Neural cell (in vitro differentiated cells): ENCODE measurements at regions not wholly inside any gene's neighbourhood (a gene's known extent, or its start where the extent isn't known, plus 50 kb on each side); places are given as distances from the start of the nearest gene placed in this dataset.

Experiments used
- EP300 ChIP-seq: fragments of 450-650 bp; conservative IDR thresholded peaks from 2 replicates; pipeline ENCODE4 v1.6.1; 2014; ENCODE audit warnings: antibody characterized with exemption, mild to moderate bottlenecking, moderate library complexity; ENCODE audit not compliant: poor library complexity, severe bottlenecking
- EZH2 ChIP-seq: fragments of 200-600, 300-800 bp; shearing (Covaris generic), sonication (generic); IDR thresholded peaks from 2 replicates; pipeline ENCODE4 v1.6.1; 2014; ENCODE audit warnings: antibody characterized with exemption, low read length, borderline replicate concordance, mild to moderate bottlenecking; ENCODE audit not compliant: insufficient read depth, poor library complexity, severe bottlenecking
- MXI1 ChIP-seq: fragments of 450-650 bp; conservative IDR thresholded peaks from 2 replicates; pipeline ENCODE4 v1.6.1; 2014; ENCODE audit warnings: antibody characterized with exemption, mild to moderate bottlenecking; ENCODE audit not compliant: poor library complexity, severe bottlenecking
- POLR2AphosphoS5 ChIP-seq: IDR thresholded peaks from 2 replicates; pipeline ENCODE4 v1.6.1; 2012
- RAD21 ChIP-seq: fragments of 450-650 bp; conservative IDR thresholded peaks from 2 replicates; pipeline ENCODE4 v1.6.1; 2014; ENCODE audit warnings: antibody characterized with exemption, mild to moderate bottlenecking, moderate library complexity
- TF ChIP-seq, protein P1 (sequence below): fragments of 450-650 bp; IDR thresholded peaks from 2 replicates; pipeline ENCODE4 v1.5.1; 2014; ENCODE audit warnings: antibody characterized with exemption, mild to moderate bottlenecking, moderate library complexity; ENCODE audit not compliant: poor library complexity, severe bottlenecking
- TF ChIP-seq, protein P2 (sequence below): IDR thresholded peaks from 2 replicates; pipeline ENCODE4 v1.6.1; 2012; ENCODE audit warnings: borderline replicate concordance

DNA sequence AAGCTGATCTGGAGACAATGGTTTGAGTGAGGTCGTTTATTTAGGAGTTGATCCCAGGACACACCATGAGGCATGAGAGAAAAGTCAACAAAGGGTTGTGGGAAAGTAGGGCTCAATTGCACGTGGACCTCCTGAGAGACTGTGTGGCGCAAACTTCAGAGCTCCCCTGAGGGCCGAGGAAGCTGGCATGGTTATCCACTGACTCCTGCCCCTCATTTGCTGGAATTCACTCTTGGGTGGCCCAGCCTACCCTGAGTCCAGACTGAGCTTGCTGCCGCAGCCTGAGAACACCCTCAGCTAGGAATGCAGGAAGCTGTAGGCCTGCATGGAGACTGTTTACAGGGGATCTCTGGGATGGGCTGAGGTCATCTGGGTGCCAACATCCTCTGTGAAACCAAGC lies 301.0 kb downstream of the RWDD3 start:
- TF ChIP-seq, protein P1, sequence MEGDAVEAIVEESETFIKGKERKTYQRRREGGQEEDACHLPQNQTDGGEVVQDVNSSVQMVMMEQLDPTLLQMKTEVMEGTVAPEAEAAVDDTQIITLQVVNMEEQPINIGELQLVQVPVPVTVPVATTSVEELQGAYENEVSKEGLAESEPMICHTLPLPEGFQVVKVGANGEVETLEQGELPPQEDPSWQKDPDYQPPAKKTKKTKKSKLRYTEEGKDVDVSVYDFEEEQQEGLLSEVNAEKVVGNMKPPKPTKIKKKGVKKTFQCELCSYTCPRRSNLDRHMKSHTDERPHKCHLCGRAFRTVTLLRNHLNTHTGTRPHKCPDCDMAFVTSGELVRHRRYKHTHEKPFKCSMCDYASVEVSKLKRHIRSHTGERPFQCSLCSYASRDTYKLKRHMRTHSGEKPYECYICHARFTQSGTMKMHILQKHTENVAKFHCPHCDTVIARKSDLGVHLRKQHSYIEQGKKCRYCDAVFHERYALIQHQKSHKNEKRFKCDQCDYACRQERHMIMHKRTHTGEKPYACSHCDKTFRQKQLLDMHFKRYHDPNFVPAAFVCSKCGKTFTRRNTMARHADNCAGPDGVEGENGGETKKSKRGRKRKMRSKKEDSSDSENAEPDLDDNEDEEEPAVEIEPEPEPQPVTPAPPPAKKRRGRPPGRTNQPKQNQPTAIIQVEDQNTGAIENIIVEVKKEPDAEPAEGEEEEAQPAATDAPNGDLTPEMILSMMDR: no peak
- TF ChIP-seq MXI1 (no peak), POLR2AphosphoS5 (no peak), EZH2 (no peak), RAD21 (no peak), EP300 (no peak)
- TF ChIP-seq, protein P2, sequence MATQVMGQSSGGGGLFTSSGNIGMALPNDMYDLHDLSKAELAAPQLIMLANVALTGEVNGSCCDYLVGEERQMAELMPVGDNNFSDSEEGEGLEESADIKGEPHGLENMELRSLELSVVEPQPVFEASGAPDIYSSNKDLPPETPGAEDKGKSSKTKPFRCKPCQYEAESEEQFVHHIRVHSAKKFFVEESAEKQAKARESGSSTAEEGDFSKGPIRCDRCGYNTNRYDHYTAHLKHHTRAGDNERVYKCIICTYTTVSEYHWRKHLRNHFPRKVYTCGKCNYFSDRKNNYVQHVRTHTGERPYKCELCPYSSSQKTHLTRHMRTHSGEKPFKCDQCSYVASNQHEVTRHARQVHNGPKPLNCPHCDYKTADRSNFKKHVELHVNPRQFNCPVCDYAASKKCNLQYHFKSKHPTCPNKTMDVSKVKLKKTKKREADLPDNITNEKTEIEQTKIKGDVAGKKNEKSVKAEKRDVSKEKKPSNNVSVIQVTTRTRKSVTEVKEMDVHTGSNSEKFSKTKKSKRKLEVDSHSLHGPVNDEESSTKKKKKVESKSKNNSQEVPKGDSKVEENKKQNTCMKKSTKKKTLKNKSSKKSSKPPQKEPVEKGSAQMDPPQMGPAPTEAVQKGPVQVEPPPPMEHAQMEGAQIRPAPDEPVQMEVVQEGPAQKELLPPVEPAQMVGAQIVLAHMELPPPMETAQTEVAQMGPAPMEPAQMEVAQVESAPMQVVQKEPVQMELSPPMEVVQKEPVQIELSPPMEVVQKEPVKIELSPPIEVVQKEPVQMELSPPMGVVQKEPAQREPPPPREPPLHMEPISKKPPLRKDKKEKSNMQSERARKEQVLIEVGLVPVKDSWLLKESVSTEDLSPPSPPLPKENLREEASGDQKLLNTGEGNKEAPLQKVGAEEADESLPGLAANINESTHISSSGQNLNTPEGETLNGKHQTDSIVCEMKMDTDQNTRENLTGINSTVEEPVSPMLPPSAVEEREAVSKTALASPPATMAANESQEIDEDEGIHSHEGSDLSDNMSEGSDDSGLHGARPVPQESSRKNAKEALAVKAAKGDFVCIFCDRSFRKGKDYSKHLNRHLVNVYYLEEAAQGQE: no peak
